Lower lobe of right lung (tissue), 2 donors: ENCODE measurements at regions not wholly inside any gene's neighbourhood (a gene's known extent, or its start where the extent isn't known, plus 50 kb on each side); places are given as distances from the start of the nearest gene placed in this dataset.
A peak's percentile ranks its signal among the peaks of the same experiment; 100 is the strongest.

Experiments used
- ATAC-seq, 2 donors: fragments of 200-7000 bp; cut with Tn5 transposase; one replicate each; pipeline ENCODE4 v1.9.1; 2020 to 2022; ENCODE audit warnings: mild to moderate bottlenecking in 2 of 2, moderate library complexity in 2 of 2
- DNase-seq: peaks from one replicate; pipeline ENCODE4 v3.0.0-alpha.2; 2020
- H3K27ac ChIP-seq: fragments of 200-600 bp; one replicate; pipeline ENCODE4 v1.8.0; 2022
- H3K27me3 ChIP-seq: fragments of 200-600 bp; one replicate; pipeline ENCODE4 v1.8.0; 2022; ENCODE audit warnings: low read depth
- H3K36me3 ChIP-seq: fragments of 200-600 bp; one replicate; pipeline ENCODE4 v1.8.0; 2022; ENCODE audit warnings: mild to moderate bottlenecking
- H3K4me1 ChIP-seq: fragments of 200-600 bp; one replicate; pipeline ENCODE4 v1.8.0; 2022
- H3K4me3 ChIP-seq: fragments of 200-600 bp; one replicate; pipeline ENCODE4 v1.8.0; 2022; ENCODE audit warnings: mild to moderate bottlenecking
- H3K9me3 ChIP-seq: fragments of 200-600 bp; one replicate; pipeline ENCODE4 v1.8.0; 2022
- CTCF ChIP-seq: fragments of 200-600 bp; IDR thresholded peaks from one replicate; pipeline ENCODE4 v1.8.0; 2022; ENCODE audit warnings: antibody characterized with exemption, mild to moderate bottlenecking
- intact Hi-C: fragments of 100-400 bp; cut with DNase I; formaldehyde crosslinking; loops from one replicate; pipeline ENCODE4 v1.11.0; 2022
- donor health status: DM: no; HTN: yes; CAD: no; lungs with severe emphysema.

- no peaks in the 10 kb centered on the region for H3K27me3 ChIP-seq
- no peak for TF ChIP-seq CTCF
Observed at GRCh38 chr7:106589198-106589879, 71.6 kb downstream of the CCDC71L start.

GRCh38 chr7:106588422-106589197 lies 72.3 kb downstream of the CCDC71L start:
- Histone ChIP-seq H3K36me3 (no peaks in the 10 kb centered on the region), H3K9me3 (no peaks in the 10 kb centered on the region), H3K27me3 (no peaks in the 10 kb centered on the region), H3K4me3 (no peak overlapping the region), H3K27ac (no peak overlapping the region), H3K4me1 (no peaks in the 10 kb centered on the region)
- ATAC-seq (peak in 1 of 2 donors; percentile 19), DNase-seq (no peak)
- intact Hi-C loops, result no loop called here
- TF ChIP-seq CTCF, result no peak

More at GRCh38 chr7:106589198-106589879, 71.6 kb downstream of the CCDC71L start:
- Histone ChIP-seq H3K27ac (no peak overlapping the region), H3K4me3 (no peak overlapping the region), H3K4me1 (no peaks in the 10 kb centered on the region), H3K36me3 (no peaks in the 10 kb centered on the region), H3K9me3 (no peaks in the 10 kb centered on the region)
- DNase-seq, result no peak
- no peak for ATAC-seq
- intact Hi-C loops, result no loop called here

- Histone ChIP-seq H3K36me3 (no peaks in the 10 kb centered on the region), H3K9me3 (no peaks in the 10 kb centered on the region), H3K27ac (no peak overlapping the region), H3K4me3 (no peak overlapping the region), H3K27me3 (no peaks in the 10 kb centered on the region), H3K4me1 (no peaks in the 10 kb centered on the region)
- no peak for ATAC-seq
- TF ChIP-seq CTCF, result no peak
- no peak for DNase-seq
- intact Hi-C loops, result no loop called here
Observed at GRCh38 chr7:106584914-106585759, 75.8 kb downstream of the CCDC71L start.

- no peak for TF ChIP-seq CTCF
- intact Hi-C loops, result no loop called here
- no peak for ATAC-seq
- no peak for DNase-seq
- no peaks in the 10 kb centered on the region for H3K36me3 ChIP-seq
- H3K27ac ChIP-seq, result no peak overlapping the region
- H3K4me1 ChIP-seq, result no peaks in the 10 kb centered on the region
- H3K27me3 ChIP-seq, result no peaks in the 10 kb centered on the region
- no peak overlapping the region for H3K4me3 ChIP-seq
- no peaks in the 10 kb centered on the region for H3K9me3 ChIP-seq
Observed at GRCh38 chr7:106583706-106584690, 77.0 kb downstream of the CCDC71L start.
